ENCODE measurements at regions not wholly inside any gene's neighbourhood (a gene's known extent, or its start where the extent isn't known, plus 50 kb on each side); places are given as distances from the start of the nearest gene placed in this dataset.
"Not testable (repeated sequence)": the region's sequence is repeated elsewhere in the genome, so short reads cannot be mapped to it uniquely, and the experiment has no call there.

- DNase-seq (ENCODE audit: low read depth), result no peak
These were observed 51.8 kb downstream of the POM121L12 start for GRCh38 chr7:53087274-53087673.

- DNase-seq (ENCODE audit: low read depth), result no peak
These were observed 58.8 kb downstream of the POM121L12 start for GRCh38 chr7:53094191-53094590.

- DNase-seq (ENCODE audit: low read depth), result no peak
These were observed 59.4 kb downstream of the POM121L12 start for GRCh38 chr7:53094827-53095226.

- no peak for DNase-seq (ENCODE audit: low read depth)
These were observed 60.5 kb downstream of the POM121L12 start for GRCh38 chr7:53095731-53096501.

- DNase-seq (ENCODE audit: low read depth), result no peak
These were observed 64.7 kb downstream of the POM121L12 start for GRCh38 chr7:53100091-53100490.

GRCh38 chr7:53101026-53101425, 65.6 kb downstream of the POM121L12 start:
- DNase-seq (ENCODE audit: low read depth), result no peak

- no peak for DNase-seq (ENCODE audit: low read depth)
These were observed 75.0 kb downstream of the POM121L12 start for GRCh38 chr7:53110425-53110824.

GRCh38 chr7:53111031-53111430, 75.6 kb downstream of the POM121L12 start:
- no peak for DNase-seq (ENCODE audit: low read depth)

GRCh38 chr7:53113424-53113823, 78.0 kb downstream of the POM121L12 start:
- DNase-seq (ENCODE audit: low read depth), result no peak

- peak; percentile 2 for DNase-seq (ENCODE audit: low read depth)
These were observed 84.1 kb downstream of the POM121L12 start for GRCh38 chr7:53119514-53119941.

GRCh38 chr7:53121374-53121773, 85.9 kb downstream of the POM121L12 start:
- DNase-seq (ENCODE audit: low read depth), result no peak

GRCh38 chr7:53131697-53132096, 96.3 kb downstream of the POM121L12 start:
- no peak for DNase-seq (ENCODE audit: low read depth)

- no peak for DNase-seq (ENCODE audit: low read depth)
These were observed 116.1 kb downstream of the POM121L12 start for GRCh38 chr7:53151496-53151895.

- not testable (repeated sequence) for DNase-seq (ENCODE audit: low read depth)
These were observed 151.8 kb downstream of the POM121L12 start for GRCh38 chr7:53187184-53187583.

GRCh38 chr7:53191191-53191695, 155.8 kb downstream of the POM121L12 start:
- DNase-seq (ENCODE audit: low read depth), result no peak

- DNase-seq (ENCODE audit: low read depth), result no peak
These were observed 156.5 kb downstream of the POM121L12 start for GRCh38 chr7:53191836-53192443.

- DNase-seq (ENCODE audit: low read depth), result no peak
These were observed 169.6 kb downstream of the POM121L12 start for GRCh38 chr7:53205006-53205405.

GRCh38 chr7:53209129-53209528, 173.7 kb downstream of the POM121L12 start:
- DNase-seq (ENCODE audit: low read depth), result no peak

- no peak for DNase-seq (ENCODE audit: low read depth)
These were observed 179.0 kb downstream of the POM121L12 start for GRCh38 chr7:53214463-53214862.

GRCh38 chr7:53218730-53219504, 183.5 kb downstream of the POM121L12 start:
- DNase-seq (ENCODE audit: low read depth), result no peak

- no peak for DNase-seq (ENCODE audit: low read depth)
These were observed 193.8 kb downstream of the POM121L12 start for GRCh38 chr7:53229202-53229601.

- no peak for DNase-seq (ENCODE audit: low read depth)
These were observed 202.0 kb downstream of the POM121L12 start for GRCh38 chr7:53237344-53237913.
